K562 (cell line): ENCODE measurements at regions not wholly inside any gene's neighbourhood (a gene's known extent, or its start where the extent isn't known, plus 50 kb on each side); places are given as distances from the start of the nearest gene placed in this dataset.

ENCODE experiments used
- EZH2 ChIP-seq: IDR thresholded peaks from 2 replicates; pipeline ENCODE4 v1.6.1; 2012; ENCODE audit warnings: low read depth, mild to moderate bottlenecking, inconsistent platforms, low read length, borderline replicate concordance
- JUN ChIP-seq, 2 experiments: sonication (generic) in 1 of 2; formaldehyde crosslinking in 1 of 2; IDR thresholded peaks; 2 replicates each; pipeline versions ENCODE4 v1.6.1 to v1.8.0; 2012 to 2022; ENCODE audit warnings: borderline replicate concordance in 2 of 2, mild to moderate bottlenecking in 2 of 2, improper control_type of control experiment in 1 of 2, low read depth in 1 of 2, low read length in 1 of 2, missing genetic modification reagents in 1 of 2
- MAZ ChIP-seq, 2 experiments: fragments of 450-650 bp in 1 of 2; sonication (generic) in 1 of 2; formaldehyde crosslinking; IDR thresholded peaks in 1 of 2; conservative IDR thresholded peaks in 1 of 2; 2 replicates each; pipeline versions ENCODE4 v1.4.0 to v1.5.0; 2020; ENCODE audit warnings: mild to moderate bottlenecking in 1 of 2, missing genetic modification reagents in 1 of 2
- TARDBP ChIP-seq: fragments of 450-650 bp; IDR thresholded peaks from 2 replicates; pipeline ENCODE4 v1.6.1; 2016
- TF ChIP-seq, protein P1 (sequence below), 3 experiments: IDR thresholded peaks in 2 of 3; conservative IDR thresholded peaks in 1 of 3; 2 replicates each; pipeline ENCODE4 v1.5.1; 2011 to 2012; ENCODE audit warnings: low read length in 3 of 3, mild to moderate bottlenecking in 3 of 3, control low read depth in 2 of 3, improper control_type of control experiment in 1 of 3, inconsistent platforms in 1 of 3, low read depth in 1 of 3, mixed read lengths in 1 of 3, moderate library complexity in 1 of 3; ENCODE audit not compliant: insufficient read depth in 2 of 3
- TF ChIP-seq, protein P2 (sequence below), 2 experiments: fragments of 450-650 bp; formaldehyde crosslinking in 1 of 2; IDR thresholded peaks; 2 replicates each; pipeline versions ENCODE4 v1.4.0 to v1.6.1; 2014 to 2020; ENCODE audit warnings: mild to moderate bottlenecking in 2 of 2, borderline replicate concordance in 1 of 2, low read depth in 1 of 2

DNA sequence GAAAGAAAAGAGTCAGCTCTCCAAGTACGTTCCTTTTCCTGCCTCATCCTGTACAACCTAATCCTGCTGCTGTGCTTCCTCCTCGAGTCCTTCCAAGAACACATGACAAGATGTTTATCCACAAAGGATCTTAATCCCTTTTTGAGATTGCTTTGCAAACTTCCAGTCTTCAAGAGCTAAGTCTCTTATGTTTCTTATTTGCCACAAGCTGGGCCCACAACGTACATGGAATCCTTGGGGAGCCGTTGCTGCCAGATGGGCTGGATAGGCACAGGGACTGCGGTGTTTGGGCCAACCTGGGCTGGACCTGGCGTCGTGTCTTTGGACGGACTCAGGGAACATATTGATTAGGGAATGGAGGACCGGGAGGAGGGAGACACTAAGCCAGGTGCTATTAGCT, 79.7 kb upstream of the AFDN start:
- TF ChIP-seq TARDBP, result no peak
- TF ChIP-seq JUN (IDR thresholded peaks at IDR 0.05; ENCODE audit: borderline replicate concordance, low read depth, low read length), result no peak
- TF ChIP-seq JUN (CRISPR knock-in tag; IDR thresholded peaks at IDR 0.05; ENCODE audit: borderline replicate concordance), result no peak
- TF ChIP-seq, protein P1, sequence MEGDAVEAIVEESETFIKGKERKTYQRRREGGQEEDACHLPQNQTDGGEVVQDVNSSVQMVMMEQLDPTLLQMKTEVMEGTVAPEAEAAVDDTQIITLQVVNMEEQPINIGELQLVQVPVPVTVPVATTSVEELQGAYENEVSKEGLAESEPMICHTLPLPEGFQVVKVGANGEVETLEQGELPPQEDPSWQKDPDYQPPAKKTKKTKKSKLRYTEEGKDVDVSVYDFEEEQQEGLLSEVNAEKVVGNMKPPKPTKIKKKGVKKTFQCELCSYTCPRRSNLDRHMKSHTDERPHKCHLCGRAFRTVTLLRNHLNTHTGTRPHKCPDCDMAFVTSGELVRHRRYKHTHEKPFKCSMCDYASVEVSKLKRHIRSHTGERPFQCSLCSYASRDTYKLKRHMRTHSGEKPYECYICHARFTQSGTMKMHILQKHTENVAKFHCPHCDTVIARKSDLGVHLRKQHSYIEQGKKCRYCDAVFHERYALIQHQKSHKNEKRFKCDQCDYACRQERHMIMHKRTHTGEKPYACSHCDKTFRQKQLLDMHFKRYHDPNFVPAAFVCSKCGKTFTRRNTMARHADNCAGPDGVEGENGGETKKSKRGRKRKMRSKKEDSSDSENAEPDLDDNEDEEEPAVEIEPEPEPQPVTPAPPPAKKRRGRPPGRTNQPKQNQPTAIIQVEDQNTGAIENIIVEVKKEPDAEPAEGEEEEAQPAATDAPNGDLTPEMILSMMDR (IDR thresholded peaks at IDR 0.05 in 2 of 3, conservative IDR thresholded peaks at IDR 0.05 in 1 of 3; ENCODE audit: insufficient read depth in 2 of 3, low read depth in 1 of 3, low read length in 3 of 3), result no peak
- TF ChIP-seq, protein P2, sequence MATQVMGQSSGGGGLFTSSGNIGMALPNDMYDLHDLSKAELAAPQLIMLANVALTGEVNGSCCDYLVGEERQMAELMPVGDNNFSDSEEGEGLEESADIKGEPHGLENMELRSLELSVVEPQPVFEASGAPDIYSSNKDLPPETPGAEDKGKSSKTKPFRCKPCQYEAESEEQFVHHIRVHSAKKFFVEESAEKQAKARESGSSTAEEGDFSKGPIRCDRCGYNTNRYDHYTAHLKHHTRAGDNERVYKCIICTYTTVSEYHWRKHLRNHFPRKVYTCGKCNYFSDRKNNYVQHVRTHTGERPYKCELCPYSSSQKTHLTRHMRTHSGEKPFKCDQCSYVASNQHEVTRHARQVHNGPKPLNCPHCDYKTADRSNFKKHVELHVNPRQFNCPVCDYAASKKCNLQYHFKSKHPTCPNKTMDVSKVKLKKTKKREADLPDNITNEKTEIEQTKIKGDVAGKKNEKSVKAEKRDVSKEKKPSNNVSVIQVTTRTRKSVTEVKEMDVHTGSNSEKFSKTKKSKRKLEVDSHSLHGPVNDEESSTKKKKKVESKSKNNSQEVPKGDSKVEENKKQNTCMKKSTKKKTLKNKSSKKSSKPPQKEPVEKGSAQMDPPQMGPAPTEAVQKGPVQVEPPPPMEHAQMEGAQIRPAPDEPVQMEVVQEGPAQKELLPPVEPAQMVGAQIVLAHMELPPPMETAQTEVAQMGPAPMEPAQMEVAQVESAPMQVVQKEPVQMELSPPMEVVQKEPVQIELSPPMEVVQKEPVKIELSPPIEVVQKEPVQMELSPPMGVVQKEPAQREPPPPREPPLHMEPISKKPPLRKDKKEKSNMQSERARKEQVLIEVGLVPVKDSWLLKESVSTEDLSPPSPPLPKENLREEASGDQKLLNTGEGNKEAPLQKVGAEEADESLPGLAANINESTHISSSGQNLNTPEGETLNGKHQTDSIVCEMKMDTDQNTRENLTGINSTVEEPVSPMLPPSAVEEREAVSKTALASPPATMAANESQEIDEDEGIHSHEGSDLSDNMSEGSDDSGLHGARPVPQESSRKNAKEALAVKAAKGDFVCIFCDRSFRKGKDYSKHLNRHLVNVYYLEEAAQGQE (IDR thresholded peaks at IDR 0.05; ENCODE audit: borderline replicate concordance), result no peak
- TF ChIP-seq, protein P2 (CRISPR knock-in tag; IDR thresholded peaks at IDR 0.05; ENCODE audit: low read depth), result no peak
- TF ChIP-seq EZH2, result no peak
- no peak for TF ChIP-seq MAZ (CRISPR knock-in tag; conservative IDR thresholded peaks at IDR 0.05 in 1 of 2, IDR thresholded peaks at IDR 0.05 in 1 of 2)
